Heart left ventricle (tissue), 16 donors: ENCODE measurements at regions not wholly inside any gene's neighbourhood (a gene's known extent, or its start where the extent isn't known, plus 50 kb on each side); places are given as distances from the start of the nearest gene placed in this dataset.

Experiments used
- ATAC-seq, 4 donors: fragments of 200-7000 bp; cut with Tn5 transposase; one replicate each; pipeline ENCODE4 v1.9.1; 2020 to 2022; ENCODE audit warnings: moderate library complexity in 4 of 4, mild to moderate bottlenecking in 3 of 4, moderate number of reproducible peaks in 1 of 4
- DNase-seq, 5 donors: peaks; one replicate each; pipeline ENCODE4 v3.0.0-alpha.2; 2020
- H3K27ac ChIP-seq, 12 donors: fragments of 200-600 bp; sonication (generic) in 4 of 12; one replicate each; pipeline versions ENCODE4 v1.5.0 to v1.8.0; 2016 to 2022; ENCODE audit warnings: mild to moderate bottlenecking in 2 of 12
- H3K27me3 ChIP-seq, 9 donors: fragments of 200-600 bp; sonication (generic) in 2 of 9; one replicate each; pipeline versions ENCODE4 v1.5.1 to v1.8.0; 2016 to 2022; ENCODE audit warnings: mild to moderate bottlenecking in 3 of 9
- H3K36me3 ChIP-seq, 9 donors: fragments of 200-600 bp; sonication (generic) in 2 of 9; one replicate each; pipeline versions ENCODE4 v1.5.0 to v1.8.0; 2018 to 2022; ENCODE audit warnings: mild to moderate bottlenecking in 2 of 9
- H3K4me1 ChIP-seq, 12 donors: fragments of 200-600 bp; sonication (generic) in 4 of 12; one replicate each; pipeline versions ENCODE4 v1.5.0 to v1.8.0; 2016 to 2022; ENCODE audit warnings: mild to moderate bottlenecking in 3 of 12
- H3K4me3 ChIP-seq, 12 donors: fragments of 200-600 bp; sonication (generic) in 4 of 12; one replicate each; pipeline versions ENCODE4 v1.5.0 to v1.8.0; 2017 to 2022; ENCODE audit warnings: mild to moderate bottlenecking in 9 of 12, moderate library complexity in 4 of 12
- H3K9me3 ChIP-seq, 12 donors: fragments of 200-600 bp; sonication (generic) in 4 of 12; one replicate each; pipeline versions ENCODE4 v1.5.0 to v1.8.0; 2016 to 2022; ENCODE audit warnings: mild to moderate bottlenecking in 1 of 12
- CTCF ChIP-seq, 12 donors: fragments of 200-600 bp; sonication (generic) in 4 of 12; IDR thresholded peaks; one replicate each; pipeline versions ENCODE4 v1.5.0 to v1.8.0; 2018 to 2022; ENCODE audit warnings: antibody characterized with exemption in 12 of 12, mild to moderate bottlenecking in 5 of 12
- POLR2A ChIP-seq, 2 donors: fragments of 450-650 bp; IDR thresholded peaks; one replicate each; pipeline ENCODE4 v1.6.1; 2017; ENCODE audit warnings: antibody characterized with exemption in 2 of 2, mild to moderate bottlenecking in 2 of 2, moderate library complexity in 2 of 2
- WGBS, 4 donors: extraction: QIAGEN DNeasy Blood & Tissue Kit in 2 of 4; methylation state at CpG; one replicate each; pipeline versions ENCODE4 v1.1.5 to v1.1.7; 2013 to 2018; 5-methylcytosine and 5-hydroxymethylcytosine counted together
- intact Hi-C, 10 donors: fragments of 100-400 bp; cut with DNase I; formaldehyde crosslinking; loops; one replicate each; pipeline versions ENCODE4 v1.11.1 to v1.14.2; 2022
- donor health status: ischemic (EF 13 %, LVEDD 7.1; RV severe dilation, severe dysfunction).
- donor health status: healthy with polysubstance abuse.
- donor health status: DM: no; HTN: yes; CAD: no.
- donor health status: DM: no; HTN: no; CAD: no.
- donor health status: ischemic (EF 25% LVEDD 6.9; RV normal size, moderate dysfunction).
- donor health status: ischemic (EF 25% LVEDD 5.7; RV mildly dilated, moderate dysfunction).
- donor health status: healthy.
- donor health status: DM: yes; HTN: yes; CAD: no.
- donor health status: ischemic (EF 35%, LVEDD 5.7; RV mildly dilated, moderate dysfunction).
- donor health status: nonischemic (EF 11% LVEDD 7.7; RV severe dilation, severe dysfunction).
- donor health status: DM: yes; HTN: yes; CAD: no.
- donor health status: PGD.
- donor health status: ischemic (EF 29% LVEDD 5.4; RV normal size, mild dysfunction).
- donor health status: nonischemic (EF 23%, LVEDD 6.1; RV moderate dilation, normal function).

GRCh38 chrX:155767051-155767875, 113.9 kb upstream of the VAMP7 start:
- peak overlapping the region in 11 of 12 donors; percentile 16 to 70 (median 53) for H3K4me3 ChIP-seq
- peak overlapping the region in 10 of 12 donors; percentile 27 to 78 (median 52) for H3K27ac ChIP-seq
- WGBS, 4 donors: 25 to 35% (median 30%) methylated on average over 19 of the region's 19 CpGs
- intact Hi-C loops: no loop called here
- ATAC-seq (peak; percentile 68 to 95 (median 92)), DNase-seq (peak; percentile 45 to 66 (median 50))
- TF ChIP-seq POLR2A (IDR thresholded peaks at IDR 0.05) (no peak), CTCF (IDR thresholded peaks at IDR 0.05) (no peak)
- H3K36me3 ChIP-seq: no peaks in the 10 kb centered on the region
- peaks cover 0 to 3% (median 0%) of the 10 kb centered on the region in 12 donors for H3K9me3 ChIP-seq
- peaks cover 0 to 9% (median 0%) of the 10 kb centered on the region in 12 donors for H3K4me1 ChIP-seq
- H3K27me3 ChIP-seq: no peaks in the 10 kb centered on the region

DNA sequence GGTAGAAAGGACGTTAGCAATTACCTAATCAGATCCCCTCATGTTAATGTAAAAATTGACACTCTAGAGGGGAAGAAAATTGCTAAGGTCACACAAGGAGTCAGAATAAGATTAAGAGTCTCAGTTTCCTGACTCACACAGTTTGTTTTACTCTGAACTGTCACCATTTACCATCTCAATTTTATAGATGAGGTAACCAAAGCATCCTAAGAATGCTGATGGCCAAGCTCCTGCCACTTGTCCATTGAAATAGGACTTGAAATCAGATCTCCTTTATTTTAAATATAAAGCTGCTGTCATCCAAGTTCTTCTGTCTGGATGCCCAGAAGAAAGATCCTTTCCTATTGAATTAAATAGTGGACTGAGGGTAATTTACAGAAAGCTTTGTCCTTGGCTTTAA, 114.8 kb upstream of the VAMP7 start:
- peak overlapping the region in 3 of 12 donors; percentile 46 to 78 (median 68) for H3K27ac ChIP-seq

DNA sequence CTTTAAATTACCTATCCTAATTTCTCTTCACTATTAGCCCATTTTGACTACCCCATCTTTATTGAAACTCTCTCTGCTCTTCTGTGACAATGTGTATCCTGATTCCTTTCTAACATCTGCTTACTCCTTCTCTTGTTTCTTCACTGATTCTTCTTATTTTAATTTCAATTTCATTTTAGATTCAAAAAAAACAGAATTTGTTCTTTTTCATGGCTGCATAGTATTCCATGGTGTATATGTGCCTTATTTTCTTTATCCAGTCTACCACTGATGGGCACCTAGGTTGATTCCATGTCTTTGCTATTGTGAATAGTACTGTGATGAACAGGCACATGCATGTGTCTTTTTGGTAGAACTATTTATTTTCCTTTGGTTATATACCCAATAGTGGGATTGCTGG, 120.0 kb upstream of the VAMP7 start:
- Histone ChIP-seq H3K4me1 (peaks cover 0 to 9% (median 0%) of the 10 kb centered on the region in 12 donors), H3K27ac (no peak overlapping the region), H3K4me3 (no peak overlapping the region), H3K36me3 (no peaks in the 10 kb centered on the region), H3K9me3 (peaks cover 0 to 4% (median 0%) of the 10 kb centered on the region in 12 donors), H3K27me3 (no peaks in the 10 kb centered on the region)
- TF ChIP-seq CTCF (IDR thresholded peaks at IDR 0.05) (no peak), POLR2A (IDR thresholded peaks at IDR 0.05) (no peak)
- no peak for ATAC-seq
- DNase-seq: no peak
- intact Hi-C loops: no loop called here

More for the DNA sequence above, 114.8 kb upstream of the VAMP7 start:
- ATAC-seq: no peak
- Histone ChIP-seq H3K27me3 (no peaks in the 10 kb centered on the region), H3K9me3 (peaks cover 0 to 3% (median 0%) of the 10 kb centered on the region in 12 donors), H3K36me3 (no peaks in the 10 kb centered on the region), H3K4me1 (peaks cover 0 to 9% (median 0%) of the 10 kb centered on the region in 12 donors), H3K4me3 (peak overlapping the region in 5 of 12 donors; percentile 51 to 70 (median 57))
- TF ChIP-seq CTCF (IDR thresholded peaks at IDR 0.05): no peak
- no peak for TF ChIP-seq POLR2A (IDR thresholded peaks at IDR 0.05)
- DNase-seq: no peak
- 23 to 45% (median 33%) methylated on average over 1 of the region's 1 CpG for WGBS, 4 donors
- intact Hi-C loops: no loop called here

GRCh38 chrX:155757046-155757759, 123.9 kb upstream of the VAMP7 start:
- no peak for TF ChIP-seq POLR2A (IDR thresholded peaks at IDR 0.05)
- no peak for TF ChIP-seq CTCF (IDR thresholded peaks at IDR 0.05)
- Histone ChIP-seq H3K4me3 (no peak overlapping the region), H3K36me3 (no peaks in the 10 kb centered on the region), H3K27ac (no peak overlapping the region), H3K27me3 (no peaks in the 10 kb centered on the region), H3K9me3 (peaks cover 0 to 4% (median 0%) of the 10 kb centered on the region in 12 donors), H3K4me1 (peaks cover 0 to 19% (median 0%) of the 10 kb centered on the region in 12 donors)
- no peak for ATAC-seq
- intact Hi-C loops: no loop called here
- WGBS, 4 donors: 49 to 61% (median 59%) methylated on average over 3 of the region's 3 CpGs
- DNase-seq: no peak
